SJSA1 (cell line): ENCODE measurements at regions not wholly inside any gene's neighbourhood (a gene's known extent, or its start where the extent isn't known, plus 50 kb on each side); places are given as distances from the start of the nearest gene placed in this dataset.
"Not testable (repeated sequence)": the region's sequence is repeated elsewhere in the genome, so short reads cannot be mapped to it uniquely, and the experiment has no call there.

ENCODE experiments used
- DNase-seq, 2 experiments: peaks; one replicate each; pipeline ENCODE4 v3.0.0-alpha.2; 2015 to 2020; ENCODE audit warnings: low spot score in 2 of 2, low read depth in 1 of 2
- H3K27ac ChIP-seq: fragments of 250-450 bp; sonication (Bioruptor Pico); 2 replicates; pipeline ENCODE4 v1.5.1; 2020; ENCODE audit warnings: mild to moderate bottlenecking, moderate library complexity
- H3K27me3 ChIP-seq: fragments of 250-450 bp; sonication (Bioruptor Pico); replicated peaks from 2 replicates; pipeline ENCODE4 v1.5.1; 2020; ENCODE audit warnings: mild to moderate bottlenecking, moderate library complexity
- H3K36me3 ChIP-seq: fragments of 250-450 bp; sonication (Bioruptor Pico); 2 replicates; pipeline ENCODE4 v1.5.1; 2020; ENCODE audit warnings: mild to moderate bottlenecking
- H3K4me1 ChIP-seq: fragments of 250-450 bp; sonication (Bioruptor Pico); replicated peaks from 2 replicates; pipeline ENCODE4 v1.6.1; 2021; ENCODE audit warnings: mild to moderate bottlenecking
- H3K4me3 ChIP-seq: fragments of 250-450 bp; sonication (Bioruptor Pico); 2 replicates; pipeline ENCODE4 v1.5.1; 2020; ENCODE audit warnings: mild to moderate bottlenecking
- H3K9me3 ChIP-seq: fragments of 250-450 bp; sonication (Bioruptor Pico); replicated peaks from 2 replicates; pipeline ENCODE4 v1.5.1; 2020; ENCODE audit warnings: mild to moderate bottlenecking

DNA sequence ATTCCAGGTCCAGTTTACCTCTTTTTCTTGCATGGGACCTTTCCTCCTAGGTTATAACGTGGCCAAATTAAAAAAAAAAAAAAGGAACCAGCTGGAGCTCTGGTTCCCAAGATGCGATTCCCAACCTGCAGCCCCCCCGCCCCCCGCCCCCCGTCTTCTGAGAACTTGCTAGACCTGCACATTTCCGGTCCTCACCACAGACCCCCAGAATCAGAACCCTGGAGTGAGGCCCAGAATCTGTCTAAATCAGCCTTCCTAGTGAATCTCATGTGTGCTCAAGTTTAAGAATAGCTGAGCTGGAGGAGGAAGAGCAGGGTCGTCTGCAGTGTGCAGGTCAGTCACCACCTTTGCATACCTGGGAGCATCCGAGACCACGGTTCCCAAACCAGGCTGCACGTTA is 144.2 kb downstream of the KLF6 start:
- DNase-seq, result no peak
- Histone ChIP-seq H3K4me3 (no peak overlapping the region), H3K27me3 (no peaks in the 10 kb centered on the region), H3K36me3 (no peaks in the 10 kb centered on the region), H3K4me1 (peaks cover 7% of the 10 kb centered on the region), H3K9me3 (no peaks in the 10 kb centered on the region), H3K27ac (no peak overlapping the region)

DNA sequence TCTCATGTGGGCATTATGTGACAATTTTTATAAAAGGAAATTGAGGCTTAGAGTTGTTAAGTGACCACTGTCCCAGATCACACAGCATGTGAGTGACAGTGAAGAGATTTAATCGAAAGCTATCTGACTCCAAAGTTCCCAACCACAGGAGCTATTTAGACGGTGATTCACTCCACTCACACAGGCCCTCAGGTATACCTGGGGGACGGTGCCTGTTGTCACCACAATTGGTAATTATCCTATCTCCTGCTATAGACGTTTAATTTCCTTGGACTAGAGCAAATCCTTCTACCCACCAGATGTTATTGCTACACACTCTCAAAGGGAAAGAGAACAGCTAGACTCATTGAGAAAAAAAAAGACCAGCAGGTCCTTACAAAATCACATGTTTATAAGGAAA is 145.5 kb downstream of the KLF6 start:
- no peak overlapping the region for H3K4me3 ChIP-seq
- DNase-seq, result no peak
- H3K36me3 ChIP-seq, result no peaks in the 10 kb centered on the region
- no peak overlapping the region; the same call in 1 of the 2 replicates for H3K27ac ChIP-seq
- no peaks in the 10 kb centered on the region for H3K27me3 ChIP-seq
- H3K9me3 ChIP-seq, result no peaks in the 10 kb centered on the region
- peaks cover 7% of the 10 kb centered on the region for H3K4me1 ChIP-seq

- Histone ChIP-seq H3K9me3 (no peaks in the 10 kb centered on the region), H3K27me3 (no peaks in the 10 kb centered on the region), H3K36me3 (no peaks in the 10 kb centered on the region), H3K4me1 (peaks cover 7% of the 10 kb centered on the region), H3K27ac (no peak overlapping the region), H3K4me3 (no peak overlapping the region)
- DNase-seq, result no peak
These were observed 148.4 kb downstream of the KLF6 start for GRCh38 chr10:3636356-3637181.

GRCh38 chr10:3635697-3636096 is 149.3 kb downstream of the KLF6 start:
- Histone ChIP-seq H3K4me3 (no peak overlapping the region), H3K27ac (no peak overlapping the region), H3K4me1 (peaks cover 7% of the 10 kb centered on the region), H3K27me3 (no peaks in the 10 kb centered on the region), H3K9me3 (no peaks in the 10 kb centered on the region), H3K36me3 (no peaks in the 10 kb centered on the region)
- no peak for DNase-seq

GRCh38 chr10:3635211-3635671 is 149.8 kb downstream of the KLF6 start:
- Histone ChIP-seq H3K27ac (no peak overlapping the region), H3K4me1 (peaks cover 7% of the 10 kb centered on the region), H3K36me3 (no peaks in the 10 kb centered on the region), H3K27me3 (no peaks in the 10 kb centered on the region), H3K9me3 (no peaks in the 10 kb centered on the region), H3K4me3 (no peak overlapping the region)
- no peak for DNase-seq

- not testable (repeated sequence) for H3K4me1 ChIP-seq, H3K36me3 ChIP-seq, DNase-seq, H3K27ac ChIP-seq, H3K27me3 ChIP-seq, H3K9me3 ChIP-seq, H3K4me3 ChIP-seq
These were observed 150.4 kb downstream of the KLF6 start for GRCh38 chr10:3634646-3635045.

DNA sequence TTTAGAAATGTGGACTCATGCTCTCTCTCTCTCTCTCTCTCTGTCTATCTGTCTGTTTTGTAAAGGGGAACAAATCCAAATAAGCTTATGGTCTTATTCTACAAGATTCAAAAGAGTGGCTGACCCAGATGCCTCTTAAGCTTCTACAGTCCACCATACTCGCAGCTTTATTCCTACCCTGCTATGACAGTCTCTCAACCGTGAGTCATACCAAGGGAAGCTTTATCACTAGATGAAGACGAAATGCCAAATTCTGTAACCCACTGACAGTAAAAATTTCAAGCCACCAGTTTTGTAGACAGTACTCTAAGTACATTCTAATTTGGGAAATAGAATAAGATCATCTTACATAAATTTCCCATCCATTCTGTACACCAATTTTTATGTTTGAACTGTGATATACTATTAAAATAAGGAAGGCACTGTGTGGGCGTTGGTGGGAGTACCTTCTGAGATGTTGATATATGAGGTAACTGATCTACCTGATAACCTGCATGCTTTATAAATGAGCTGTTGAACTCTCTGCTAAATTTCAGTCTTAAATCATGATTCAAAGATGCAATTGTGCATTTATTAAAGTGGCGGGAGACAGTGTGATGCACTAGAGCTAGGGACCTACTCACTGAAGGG is 153.2 kb downstream of the KLF6 start:
- H3K9me3 ChIP-seq, result no peaks in the 10 kb centered on the region
- H3K4me3 ChIP-seq, result no peak overlapping the region
- H3K36me3 ChIP-seq, result no peaks in the 10 kb centered on the region
- no peak overlapping the region for H3K27ac ChIP-seq
- DNase-seq, result no peak
- peaks cover under 1% of the 10 kb centered on the region; the same call in 1 of the 2 replicates for H3K4me1 ChIP-seq
- H3K27me3 ChIP-seq, result no peaks in the 10 kb centered on the region

GRCh38 chr10:3631291-3631690 is 153.7 kb downstream of the KLF6 start:
- Histone ChIP-seq H3K4me1 (peaks cover 5% of the 10 kb centered on the region), H3K9me3 (no peaks in the 10 kb centered on the region), H3K27ac (no peak overlapping the region), H3K27me3 (no peaks in the 10 kb centered on the region), H3K4me3 (no peak overlapping the region), H3K36me3 (no peaks in the 10 kb centered on the region)
- no peak for DNase-seq

- no peak overlapping the region for H3K4me3 ChIP-seq
- H3K27ac ChIP-seq, result peak overlapping the region; percentile 92
- H3K36me3 ChIP-seq, result no peaks in the 10 kb centered on the region
These were observed 158.9 kb downstream of the KLF6 start for GRCh38 chr10:3625959-3626751.

DNA sequence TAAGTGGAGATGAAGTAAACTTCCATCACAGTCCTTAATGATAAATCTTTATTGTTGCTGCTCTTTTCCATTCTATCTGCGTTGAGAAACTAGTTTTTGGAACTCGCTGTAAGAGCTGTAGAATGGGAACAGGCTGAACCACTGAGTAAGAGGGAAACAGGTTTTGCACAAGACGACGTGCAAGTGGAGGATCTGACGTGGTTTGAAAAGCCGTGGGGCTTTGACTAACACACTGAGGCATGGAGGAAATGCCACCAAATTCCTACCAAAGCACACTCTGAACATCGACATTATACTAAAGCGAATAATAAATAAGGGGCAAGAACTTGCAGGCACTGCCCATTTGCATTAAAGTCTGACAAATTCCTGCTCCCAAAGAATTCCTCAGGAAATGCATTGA is 160.6 kb downstream of the KLF6 start:
- H3K4me1 ChIP-seq, result peaks cover 41% of the 10 kb centered on the region
- peak; percentile 66 to 69 for DNase-seq

More at GRCh38 chr10:3625959-3626751, 158.9 kb downstream of the KLF6 start:
- DNase-seq, result peak in 1 of 2 experiments; percentile 74
- Histone ChIP-seq H3K4me1 (peaks cover 41% of the 10 kb centered on the region), H3K9me3 (no peaks in the 10 kb centered on the region), H3K27me3 (no peaks in the 10 kb centered on the region)

GRCh38 chr10:3623746-3624145 is 161.3 kb downstream of the KLF6 start:
- DNase-seq, result peak; percentile 74 to 81
- Histone ChIP-seq H3K27me3 (no peaks in the 10 kb centered on the region), H3K9me3 (no peaks in the 10 kb centered on the region), H3K27ac (peak overlapping the region; percentile 92), H3K4me3 (peak overlapping the region; percentile 1; the same call in 1 of the 2 replicates), H3K36me3 (no peaks in the 10 kb centered on the region), H3K4me1 (peaks cover 41% of the 10 kb centered on the region)

More for the DNA sequence above, 160.6 kb downstream of the KLF6 start:
- H3K27ac ChIP-seq, result peak overlapping the region; percentile 92
- no peaks in the 10 kb centered on the region for H3K27me3 ChIP-seq
- no peaks in the 10 kb centered on the region for H3K36me3 ChIP-seq
- H3K4me3 ChIP-seq, result peak overlapping the region; percentile 1; the same call in 1 of the 2 replicates
- no peaks in the 10 kb centered on the region for H3K9me3 ChIP-seq

DNA sequence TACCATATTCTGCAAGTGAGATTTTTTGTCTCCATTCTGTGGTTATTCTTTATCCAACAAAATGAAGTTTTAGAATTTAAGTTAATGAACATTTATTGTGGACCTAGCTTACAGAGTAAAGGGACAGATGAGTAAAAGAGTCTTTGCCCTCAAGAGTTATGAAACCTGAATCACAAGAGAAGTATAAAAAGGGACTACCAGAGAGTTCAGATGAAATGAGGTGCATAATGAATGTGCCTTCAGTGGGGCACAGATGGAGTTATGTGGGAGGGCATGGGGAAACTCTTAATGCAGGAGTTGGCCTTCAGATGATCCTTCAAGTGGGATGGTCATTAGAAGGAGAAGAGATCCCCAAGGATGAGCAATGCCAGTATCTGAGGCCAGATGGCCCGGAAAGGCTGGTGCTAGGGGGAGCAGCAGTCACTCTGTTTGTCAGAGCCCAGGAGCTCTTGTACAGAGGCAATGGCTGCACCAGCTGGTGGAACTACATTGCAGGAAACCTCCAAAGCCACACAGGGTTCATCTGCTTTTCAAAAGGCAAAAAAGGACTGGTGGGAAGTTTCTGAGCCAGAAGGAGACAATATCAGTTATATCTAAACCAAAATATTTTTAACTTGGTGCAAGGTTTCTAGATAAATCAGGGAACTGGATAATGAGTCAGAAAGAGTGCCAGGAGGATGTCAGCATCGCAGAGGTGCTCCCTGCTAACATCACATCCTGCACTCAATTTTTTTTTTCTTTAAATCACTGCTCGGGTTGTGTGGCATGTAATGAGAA is 162.0 kb downstream of the KLF6 start:
- H3K27ac ChIP-seq, result peak overlapping the region; percentile 92
- H3K27me3 ChIP-seq, result no peaks in the 10 kb centered on the region
- H3K4me1 ChIP-seq, result peaks cover 41% of the 10 kb centered on the region
- H3K9me3 ChIP-seq, result no peaks in the 10 kb centered on the region
- no peaks in the 10 kb centered on the region for H3K36me3 ChIP-seq
- H3K4me3 ChIP-seq, result no peak overlapping the region
- peak in 1 of 2 experiments; percentile 55 for DNase-seq

GRCh38 chr10:3622427-3622826 is 162.6 kb downstream of the KLF6 start:
- Histone ChIP-seq H3K27ac (no peak overlapping the region), H3K4me3 (no peak overlapping the region), H3K4me1 (peaks cover 41% of the 10 kb centered on the region)

More at GRCh38 chr10:3622427-3622826, 162.6 kb downstream of the KLF6 start:
- no peaks in the 10 kb centered on the region for H3K9me3 ChIP-seq
- H3K27me3 ChIP-seq, result no peaks in the 10 kb centered on the region
- no peak for DNase-seq
- no peaks in the 10 kb centered on the region for H3K36me3 ChIP-seq
